ENCODE measurements at regions not wholly inside any gene's neighbourhood (a gene's known extent, or its start where the extent isn't known, plus 50 kb on each side); places are given as distances from the start of the nearest gene placed in this dataset.

GRCh38 chr1:71224741-71225377 lies 144.0 kb upstream of the ZRANB2 start:
- Histone ChIP-seq H3K4me3 (ENCODE audit: low read length) (no peak overlapping the region), H3K9me3 (ENCODE audit: low read length) (no peaks in the 10 kb centered on the region), H2AFZ (ENCODE audit: low read length) (no peak overlapping the region), H3K79me2 (ENCODE audit: low read length) (no peaks in the 10 kb centered on the region), H3F3A (ENCODE audit: low read length, unreplicated experiment) (no peaks in the 10 kb centered on the region), H3K27me3 (ENCODE audit: low read length) (no peaks in the 10 kb centered on the region), H3K4me1 (ENCODE audit: insufficient read depth, low read length) (no peaks in the 10 kb centered on the region), H3K27ac (ENCODE audit: low read length) (no peak overlapping the region), H4K20me1 (ENCODE audit: low read length) (no peaks in the 10 kb centered on the region), H3K4me2 (ENCODE audit: low read length) (no peak overlapping the region), H3K9ac (ENCODE audit: low read length) (no peak overlapping the region), H3K9me2 (replicated peaks; ENCODE audit: low read length) (no peaks in the 10 kb centered on the region), H3K36me3 (ENCODE audit: low read depth, low read length) (no peaks in the 10 kb centered on the region)
- POLR2A ChIA-PET (ENCODE audit: unreplicated experiment) = no interaction called here
- ATAC-seq = no peak
- CTCF ChIA-PET = no interaction called here
- intact Hi-C loops (cut with micrococcal nuclease) = no loop called here
- no TSS peak for BruUV-seq (replicated peaks)
- DNase-seq = no peak
- TF ChIP-seq, protein P1, sequence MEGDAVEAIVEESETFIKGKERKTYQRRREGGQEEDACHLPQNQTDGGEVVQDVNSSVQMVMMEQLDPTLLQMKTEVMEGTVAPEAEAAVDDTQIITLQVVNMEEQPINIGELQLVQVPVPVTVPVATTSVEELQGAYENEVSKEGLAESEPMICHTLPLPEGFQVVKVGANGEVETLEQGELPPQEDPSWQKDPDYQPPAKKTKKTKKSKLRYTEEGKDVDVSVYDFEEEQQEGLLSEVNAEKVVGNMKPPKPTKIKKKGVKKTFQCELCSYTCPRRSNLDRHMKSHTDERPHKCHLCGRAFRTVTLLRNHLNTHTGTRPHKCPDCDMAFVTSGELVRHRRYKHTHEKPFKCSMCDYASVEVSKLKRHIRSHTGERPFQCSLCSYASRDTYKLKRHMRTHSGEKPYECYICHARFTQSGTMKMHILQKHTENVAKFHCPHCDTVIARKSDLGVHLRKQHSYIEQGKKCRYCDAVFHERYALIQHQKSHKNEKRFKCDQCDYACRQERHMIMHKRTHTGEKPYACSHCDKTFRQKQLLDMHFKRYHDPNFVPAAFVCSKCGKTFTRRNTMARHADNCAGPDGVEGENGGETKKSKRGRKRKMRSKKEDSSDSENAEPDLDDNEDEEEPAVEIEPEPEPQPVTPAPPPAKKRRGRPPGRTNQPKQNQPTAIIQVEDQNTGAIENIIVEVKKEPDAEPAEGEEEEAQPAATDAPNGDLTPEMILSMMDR (conservative IDR thresholded peaks at IDR 0.05; ENCODE audit: low read depth, low read length) = no peak
- TF ChIP-seq EZH2 (IDR thresholded peaks at IDR 0.05; ENCODE audit: low read length, unreplicated experiment) = no peak
- no peak for TF ChIP-seq EZH2phosphoT487 (IDR thresholded peaks at IDR 0.05; ENCODE audit: borderline replicate concordance, low read length)

- Histone ChIP-seq H3K36me3 (ENCODE audit: low read depth, low read length) (no peaks in the 10 kb centered on the region), H4K20me1 (ENCODE audit: low read length) (no peaks in the 10 kb centered on the region), H3K9ac (ENCODE audit: low read length) (no peak overlapping the region), H3K27me3 (ENCODE audit: low read length) (no peaks in the 10 kb centered on the region), H3K79me2 (ENCODE audit: low read length) (no peaks in the 10 kb centered on the region), H3F3A (ENCODE audit: low read length, unreplicated experiment) (no peaks in the 10 kb centered on the region), H3K4me2 (ENCODE audit: low read length) (no peak overlapping the region), H3K9me3 (ENCODE audit: low read length) (no peaks in the 10 kb centered on the region), H2AFZ (ENCODE audit: low read length) (no peak overlapping the region), H3K4me3 (ENCODE audit: low read length) (no peak overlapping the region), H3K9me2 (replicated peaks; ENCODE audit: low read length) (no peaks in the 10 kb centered on the region), H3K27ac (ENCODE audit: low read length) (no peak overlapping the region), H3K4me1 (ENCODE audit: insufficient read depth, low read length) (no peaks in the 10 kb centered on the region)
- ChIA-PET CTCF (no interaction called here), POLR2A (ENCODE audit: unreplicated experiment) (no interaction called here)
- TF ChIP-seq EZH2 (IDR thresholded peaks at IDR 0.05; ENCODE audit: low read length, unreplicated experiment) (no peak), EZH2phosphoT487 (IDR thresholded peaks at IDR 0.05; ENCODE audit: borderline replicate concordance, low read length) (no peak)
- TF ChIP-seq, protein P1 (conservative IDR thresholded peaks at IDR 0.05; ENCODE audit: low read depth, low read length) = no peak
- ATAC-seq (no peak), DNase-seq (no peak)
- no TSS peak for BruUV-seq (replicated peaks)
- intact Hi-C loops (cut with micrococcal nuclease) = no loop called here
Observed at GRCh38 chr1:71223641-71224340, 143.0 kb upstream of the ZRANB2 start.

DNA sequence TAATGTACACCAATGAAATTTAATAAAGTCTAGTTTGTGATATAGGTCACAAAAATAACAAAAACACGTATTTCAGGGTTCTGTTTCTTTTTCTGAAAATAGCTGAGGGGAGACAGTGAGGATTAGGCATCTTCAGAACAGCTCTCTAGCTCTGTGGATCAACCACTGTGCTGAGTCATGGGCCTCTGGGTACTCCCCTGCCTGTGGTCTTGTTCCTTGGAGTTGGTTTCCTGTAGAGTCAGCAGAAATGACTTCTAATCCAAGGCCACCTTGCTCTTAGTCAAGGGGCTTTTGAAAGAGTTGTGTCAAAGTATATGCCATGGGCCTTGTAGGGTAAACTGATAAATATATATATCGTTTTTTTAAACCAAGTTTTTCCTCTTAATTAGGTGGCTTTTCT lies 141.8 kb upstream of the ZRANB2 start:
- H3K9me2 ChIP-seq (replicated peaks; ENCODE audit: low read length) = no peaks in the 10 kb centered on the region
- H3K36me3 ChIP-seq (ENCODE audit: low read depth, low read length) = no peaks in the 10 kb centered on the region
- ATAC-seq = no peak
- ChIA-PET POLR2A (ENCODE audit: unreplicated experiment) (no interaction called here), CTCF (no interaction called here)
- no peak overlapping the region for H3K4me2 ChIP-seq (ENCODE audit: low read length)
- no peak overlapping the region for H3K4me3 ChIP-seq (ENCODE audit: low read length)
- DNase-seq = peak; percentile 8
- no peak for TF ChIP-seq EZH2phosphoT487 (IDR thresholded peaks at IDR 0.05; ENCODE audit: borderline replicate concordance, low read length)
- TF ChIP-seq, protein P1 (conservative IDR thresholded peaks at IDR 0.05; ENCODE audit: low read depth, low read length) = no peak
- TF ChIP-seq EZH2 (IDR thresholded peaks at IDR 0.05; ENCODE audit: low read length, unreplicated experiment) = no peak
- no peak overlapping the region for H2AFZ ChIP-seq (ENCODE audit: low read length)
- no peaks in the 10 kb centered on the region for H3K9me3 ChIP-seq (ENCODE audit: low read length)
- no TSS peak for BruUV-seq (replicated peaks)
- no peaks in the 10 kb centered on the region for H4K20me1 ChIP-seq (ENCODE audit: low read length)
- H3K4me1 ChIP-seq (ENCODE audit: insufficient read depth, low read length) = no peaks in the 10 kb centered on the region
- intact Hi-C loops (cut with micrococcal nuclease) = no loop called here
- no peaks in the 10 kb centered on the region for H3K79me2 ChIP-seq (ENCODE audit: low read length)
- no peaks in the 10 kb centered on the region for H3F3A ChIP-seq (ENCODE audit: low read length, unreplicated experiment)
- H3K27ac ChIP-seq (ENCODE audit: low read length) = no peak overlapping the region
- no peak overlapping the region for H3K9ac ChIP-seq (ENCODE audit: low read length)
- H3K27me3 ChIP-seq (ENCODE audit: low read length) = no peaks in the 10 kb centered on the region

Data from PC-3 (cell line).